ENCODE measurements at regions not wholly inside any gene's neighbourhood (a gene's known extent, or its start where the extent isn't known, plus 50 kb on each side); places are given as distances from the start of the nearest gene placed in this dataset.

DNA sequence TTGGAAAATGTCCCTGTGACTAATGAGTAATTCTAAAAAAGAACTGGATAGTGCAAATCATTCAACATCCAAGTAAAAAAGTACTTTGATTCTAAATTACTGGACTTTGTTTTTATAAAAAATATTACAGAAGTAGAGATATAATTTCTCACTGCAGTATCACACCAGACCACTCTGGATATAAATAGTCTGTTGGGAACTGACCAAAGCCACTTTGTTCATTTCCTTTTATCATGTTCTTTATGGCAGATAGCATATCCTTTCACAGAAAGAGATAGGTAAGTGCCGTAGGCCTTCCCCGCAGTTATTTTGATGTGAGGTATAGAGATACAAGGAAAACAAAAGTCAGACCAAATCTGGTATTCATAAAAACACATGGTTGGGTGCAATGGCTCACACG, 827.4 kb upstream of the GRAMD2B start:
- TF ChIP-seq, protein P1, sequence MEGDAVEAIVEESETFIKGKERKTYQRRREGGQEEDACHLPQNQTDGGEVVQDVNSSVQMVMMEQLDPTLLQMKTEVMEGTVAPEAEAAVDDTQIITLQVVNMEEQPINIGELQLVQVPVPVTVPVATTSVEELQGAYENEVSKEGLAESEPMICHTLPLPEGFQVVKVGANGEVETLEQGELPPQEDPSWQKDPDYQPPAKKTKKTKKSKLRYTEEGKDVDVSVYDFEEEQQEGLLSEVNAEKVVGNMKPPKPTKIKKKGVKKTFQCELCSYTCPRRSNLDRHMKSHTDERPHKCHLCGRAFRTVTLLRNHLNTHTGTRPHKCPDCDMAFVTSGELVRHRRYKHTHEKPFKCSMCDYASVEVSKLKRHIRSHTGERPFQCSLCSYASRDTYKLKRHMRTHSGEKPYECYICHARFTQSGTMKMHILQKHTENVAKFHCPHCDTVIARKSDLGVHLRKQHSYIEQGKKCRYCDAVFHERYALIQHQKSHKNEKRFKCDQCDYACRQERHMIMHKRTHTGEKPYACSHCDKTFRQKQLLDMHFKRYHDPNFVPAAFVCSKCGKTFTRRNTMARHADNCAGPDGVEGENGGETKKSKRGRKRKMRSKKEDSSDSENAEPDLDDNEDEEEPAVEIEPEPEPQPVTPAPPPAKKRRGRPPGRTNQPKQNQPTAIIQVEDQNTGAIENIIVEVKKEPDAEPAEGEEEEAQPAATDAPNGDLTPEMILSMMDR (conservative IDR thresholded peaks at IDR 0.05) = no peak
- DNase-seq (ENCODE audit: low read depth, low spot score) = no peak
- peaks cover 31% of the 10 kb centered on the region for H3K4me1 Mint-ChIP-seq
- no peak overlapping the region for H3K27ac Mint-ChIP-seq (ENCODE audit: unreplicated experiment)
- peaks cover 2% of the 10 kb centered on the region for H3K36me3 Mint-ChIP-seq (ENCODE audit: low read depth)
- peaks cover 4% of the 10 kb centered on the region for H3K9me3 Mint-ChIP-seq
- H3K27me3 Mint-ChIP-seq (ENCODE audit: low read depth) = no peaks in the 10 kb centered on the region
- no peak overlapping the region for H3K4me3 Mint-ChIP-seq

DNA sequence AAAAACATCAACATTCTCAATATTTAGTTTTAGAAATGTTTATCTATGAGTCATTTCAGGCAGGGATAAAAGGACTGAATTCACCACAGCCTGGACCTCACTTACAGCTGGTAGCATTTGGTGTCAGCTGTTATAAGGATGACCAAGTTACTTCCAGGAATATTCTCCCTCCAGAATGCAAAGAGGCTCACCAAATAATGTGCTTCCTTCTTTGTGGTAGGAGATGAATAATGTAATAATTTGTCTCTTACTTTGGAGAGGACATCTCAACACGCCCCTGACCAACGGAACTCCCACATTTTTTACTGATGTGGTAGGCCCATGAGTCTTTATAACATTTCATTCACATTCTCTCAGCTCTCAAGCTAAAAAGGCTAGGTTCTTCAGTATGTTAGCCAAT, 825.9 kb upstream of the GRAMD2B start:
- H3K27ac Mint-ChIP-seq (ENCODE audit: unreplicated experiment) = no peak overlapping the region
- H3K36me3 Mint-ChIP-seq (ENCODE audit: low read depth) = peaks cover 2% of the 10 kb centered on the region
- TF ChIP-seq, protein P1 (conservative IDR thresholded peaks at IDR 0.05) = no peak
- H3K9me3 Mint-ChIP-seq = peaks cover 4% of the 10 kb centered on the region
- no peaks in the 10 kb centered on the region for H3K27me3 Mint-ChIP-seq (ENCODE audit: low read depth)
- no peak overlapping the region for H3K4me3 Mint-ChIP-seq
- peaks cover 28% of the 10 kb centered on the region for H3K4me1 Mint-ChIP-seq
- no peak for DNase-seq (ENCODE audit: low read depth, low spot score)

DNA sequence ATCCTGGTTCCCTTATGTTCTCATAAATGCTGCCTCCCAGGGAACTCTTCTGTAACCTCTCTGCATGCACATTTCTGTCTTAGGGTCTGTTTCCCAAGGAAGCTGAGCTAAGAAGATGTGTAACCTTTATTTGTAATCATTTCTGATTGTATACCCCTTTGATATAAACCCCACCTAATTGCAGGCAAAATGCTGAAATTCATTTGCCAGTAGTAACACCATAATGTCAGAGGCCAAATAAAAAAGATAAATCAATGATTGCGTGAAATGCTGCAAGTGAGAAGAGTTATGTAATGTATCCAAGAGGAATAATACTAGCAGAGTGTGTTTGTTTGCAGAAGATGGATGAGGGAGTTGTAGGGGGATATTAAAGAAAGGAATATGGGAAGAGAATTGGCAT, 822.6 kb upstream of the GRAMD2B start:
- H3K36me3 Mint-ChIP-seq (ENCODE audit: low read depth) = peaks cover 2% of the 10 kb centered on the region
- TF ChIP-seq, protein P1 (conservative IDR thresholded peaks at IDR 0.05) = no peak
- DNase-seq (ENCODE audit: low read depth, low spot score) = no peak
- H3K4me1 Mint-ChIP-seq = peaks cover 9% of the 10 kb centered on the region
- no peaks in the 10 kb centered on the region for H3K27me3 Mint-ChIP-seq (ENCODE audit: low read depth)
- H3K27ac Mint-ChIP-seq (ENCODE audit: unreplicated experiment) = no peak overlapping the region
- H3K9me3 Mint-ChIP-seq = peaks cover 4% of the 10 kb centered on the region
- no peak overlapping the region for H3K4me3 Mint-ChIP-seq

- TF ChIP-seq, protein P1 (conservative IDR thresholded peaks at IDR 0.05) = no peak
- DNase-seq (ENCODE audit: low read depth, low spot score) = no peak
- Mint-ChIP-seq H3K36me3 (ENCODE audit: low read depth) (peaks cover 5% of the 10 kb centered on the region), H3K27ac (ENCODE audit: unreplicated experiment) (no peak overlapping the region), H3K9me3 (peaks cover 10% of the 10 kb centered on the region), H3K27me3 (ENCODE audit: low read depth) (no peaks in the 10 kb centered on the region), H3K4me1 (peaks cover 5% of the 10 kb centered on the region), H3K4me3 (no peak overlapping the region)
These were observed 821.0 kb upstream of the GRAMD2B start for GRCh38 chr5:125602184-125602583.

GRCh38 chr5:125603321-125603720, 819.9 kb upstream of the GRAMD2B start:
- Mint-ChIP-seq H3K4me1 (peaks cover 5% of the 10 kb centered on the region), H3K4me3 (no peak overlapping the region), H3K27me3 (ENCODE audit: low read depth) (no peaks in the 10 kb centered on the region), H3K9me3 (peaks cover 10% of the 10 kb centered on the region), H3K27ac (ENCODE audit: unreplicated experiment) (no peak overlapping the region), H3K36me3 (ENCODE audit: low read depth) (peaks cover 3% of the 10 kb centered on the region)
- TF ChIP-seq, protein P1 (conservative IDR thresholded peaks at IDR 0.05) = no peak
- DNase-seq (ENCODE audit: low read depth, low spot score) = no peak

GRCh38 chr5:125604104-125604503, 819.1 kb upstream of the GRAMD2B start:
- Mint-ChIP-seq H3K27ac (ENCODE audit: unreplicated experiment) (no peak overlapping the region), H3K4me3 (no peak overlapping the region), H3K9me3 (peaks cover 10% of the 10 kb centered on the region), H3K27me3 (ENCODE audit: low read depth) (no peaks in the 10 kb centered on the region), H3K36me3 (ENCODE audit: low read depth) (peaks cover 3% of the 10 kb centered on the region), H3K4me1 (peaks cover 4% of the 10 kb centered on the region)
- TF ChIP-seq, protein P1 (conservative IDR thresholded peaks at IDR 0.05) = no peak
- no peak for DNase-seq (ENCODE audit: low read depth, low spot score)

Data from neural crest cell (in vitro differentiated cells).